OCI-LY1 (cell line): ENCODE measurements at regions not wholly inside any gene's neighbourhood (a gene's known extent, or its start where the extent isn't known, plus 50 kb on each side); places are given as distances from the start of the nearest gene placed in this dataset.

Experiments
- CTCF ChIP-seq: fragments of 200-600 bp; sonication (generic), shearing (Covaris generic); IDR thresholded peaks from 2 replicates; pipeline ENCODE4 v1.5.1; 2017; ENCODE audit warnings: mild to moderate bottlenecking, antibody characterized with exemption, low read length, moderate library complexity, mixed read lengths
- EZH2 ChIP-seq: fragments of 200-600 bp; sonication (generic), shearing (Covaris generic); IDR thresholded peaks from 2 replicates; pipeline ENCODE4 v1.8.0; 2017; ENCODE audit warnings: borderline replicate concordance, mixed run types, mild to moderate bottlenecking, antibody characterized with exemption, low read length, moderate library complexity, mixed read lengths

GRCh38 chr10:131398166-131398565, 86.6 kb upstream of the TCERG1L start:
- TF ChIP-seq CTCF (no peak), EZH2 (no peak)
